Inferior parietal cortex (tissue), 1 donor: ENCODE measurements at regions not wholly inside any gene's neighbourhood (a gene's known extent, or its start where the extent isn't known, plus 50 kb on each side); places are given as distances from the start of the nearest gene placed in this dataset.
"Not testable (repeated sequence)": the region's sequence is repeated elsewhere in the genome, so short reads cannot be mapped to it uniquely, and the experiment has no call there.

ENCODE experiments used
- DNase-seq: peaks from one replicate; pipeline ENCODE4 v3.0.0-alpha.2; 2016; ENCODE audit errors: extremely low spot score

GRCh38 chr6:166253778-166254204, 54.4 kb downstream of the PRR18 start:
- no peak for DNase-seq

- DNase-seq, result no peak
These were observed 54.9 kb downstream of the PRR18 start for GRCh38 chr6:166253281-166253681.

GRCh38 chr6:166252601-166253000, 55.6 kb downstream of the PRR18 start:
- DNase-seq, result no peak

- no peak for DNase-seq
These were observed 56.5 kb downstream of the PRR18 start for GRCh38 chr6:166251655-166252054.

- no peak for DNase-seq
These were observed 57.0 kb downstream of the PRR18 start for GRCh38 chr6:166251211-166251610.

GRCh38 chr6:166249061-166249785, 59.0 kb downstream of the PRR18 start:
- DNase-seq, result not testable (repeated sequence)

GRCh38 chr6:166245148-166245547, 63.0 kb downstream of the PRR18 start:
- no peak for DNase-seq

GRCh38 chr6:166244353-166245045, 63.7 kb downstream of the PRR18 start:
- no peak for DNase-seq

- no peak for DNase-seq
These were observed 65.3 kb downstream of the PRR18 start for GRCh38 chr6:166242888-166243287.

GRCh38 chr6:166241974-166242373, 66.2 kb downstream of the PRR18 start:
- no peak for DNase-seq

- DNase-seq, result no peak
These were observed 67.3 kb downstream of the PRR18 start for GRCh38 chr6:166240889-166241288.

- DNase-seq, result peak; percentile 34
These were observed 70.0 kb upstream of the TBXT start for GRCh38 chr6:166237617-166238016.

GRCh38 chr6:166236596-166236995, 68.9 kb upstream of the TBXT start:
- no peak for DNase-seq

GRCh38 chr6:166235666-166236292, 68.1 kb upstream of the TBXT start:
- DNase-seq, result no peak

GRCh38 chr6:166231181-166231580, 63.5 kb upstream of the TBXT start:
- DNase-seq, result not testable (repeated sequence)

- DNase-seq, result no peak
These were observed 61.3 kb upstream of the TBXT start for GRCh38 chr6:166228839-166229528.

- DNase-seq, result no peak
These were observed 60.8 kb upstream of the TBXT start for GRCh38 chr6:166228425-166228824.

- DNase-seq, result no peak
These were observed 55.4 kb upstream of the TBXT start for GRCh38 chr6:166223079-166223478.

- DNase-seq, result no peak
These were observed 55.0 kb upstream of the TBXT start for GRCh38 chr6:166222631-166223030.

- DNase-seq, result no peak
These were observed 54.0 kb upstream of the TBXT start for GRCh38 chr6:166221636-166222035.

GRCh38 chr6:166221040-166221439, 53.4 kb upstream of the TBXT start:
- DNase-seq, result no peak
